HG03354 (cell line): ENCODE measurements at regions not wholly inside any gene's neighbourhood (a gene's known extent, or its start where the extent isn't known, plus 50 kb on each side); places are given as distances from the start of the nearest gene placed in this dataset.
A peak's percentile ranks its signal among the peaks of the same experiment; 100 is the strongest.

Source experiments
- ATAC-seq: cut with Tn5 transposase; IDR thresholded peaks from one replicate; pipeline ENCODE4 v1.9.1; 2021; ENCODE audit warnings: mild to moderate bottlenecking; ENCODE audit not compliant: unreplicated experiment, poor library complexity, severe bottlenecking

DNA sequence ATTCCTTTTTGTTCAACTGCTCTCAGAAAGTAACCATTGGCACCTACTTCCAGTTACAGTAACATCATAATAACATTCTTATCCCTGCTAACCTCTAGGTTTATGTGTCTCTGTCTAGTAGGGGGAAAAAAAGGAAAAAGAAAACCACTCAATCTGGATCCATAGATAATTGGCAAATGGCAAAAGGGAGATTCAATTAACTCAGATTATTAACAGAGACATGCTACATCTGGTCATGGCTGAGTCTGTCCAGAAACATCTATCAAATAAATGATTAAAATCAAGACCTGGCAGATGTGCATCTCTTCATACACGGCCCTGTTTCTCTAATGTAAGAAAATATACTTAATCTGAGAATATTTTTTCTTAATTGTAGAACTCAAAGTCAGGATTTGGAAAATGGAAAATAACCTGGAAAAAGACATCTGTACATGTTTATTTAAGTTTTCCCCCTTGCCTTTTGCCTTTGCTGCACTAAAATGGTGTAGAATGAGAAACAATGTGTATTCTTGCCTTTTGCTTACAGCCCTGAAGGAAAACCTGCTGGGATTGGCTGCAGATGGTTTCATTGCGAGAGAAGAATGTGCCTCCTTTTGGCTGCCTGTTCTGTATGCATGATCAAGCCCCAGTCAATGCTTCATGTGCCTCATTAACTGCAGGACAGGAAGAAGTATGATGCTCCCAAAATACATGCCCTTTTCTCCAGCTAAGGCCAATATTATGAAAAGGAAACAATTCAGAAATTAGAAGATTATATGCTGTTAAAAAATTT, 921.6 kb upstream of the PCDH20 start:
- no peak for ATAC-seq

- no peak for ATAC-seq
These were observed 920.9 kb upstream of the PCDH20 start for GRCh38 chr13:62336507-62336906.

DNA sequence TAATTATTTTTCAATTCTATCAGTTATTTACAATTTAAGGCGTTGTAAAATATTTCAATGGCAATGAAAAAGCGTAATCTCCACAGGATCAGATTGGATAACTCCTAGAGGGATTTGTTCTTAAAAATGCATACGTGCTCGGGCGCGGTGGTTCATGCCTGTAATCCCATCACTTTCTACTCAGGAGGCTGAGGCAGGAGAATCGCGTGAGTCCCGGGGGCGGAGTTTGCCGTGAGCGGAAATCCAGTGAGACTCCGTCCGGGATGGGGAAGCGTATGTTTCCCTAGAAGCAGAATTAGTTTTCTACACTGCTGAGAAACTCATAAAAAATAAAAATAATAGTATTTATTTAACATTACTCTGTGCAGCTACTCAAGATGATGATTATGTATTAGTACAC, 917.8 kb upstream of the PCDH20 start:
- no peak for ATAC-seq

- ATAC-seq, result no peak
These were observed 915.7 kb upstream of the PCDH20 start for GRCh38 chr13:62331384-62331783.

- no peak for ATAC-seq
These were observed 911.7 kb upstream of the PCDH20 start for GRCh38 chr13:62327367-62327766.

DNA sequence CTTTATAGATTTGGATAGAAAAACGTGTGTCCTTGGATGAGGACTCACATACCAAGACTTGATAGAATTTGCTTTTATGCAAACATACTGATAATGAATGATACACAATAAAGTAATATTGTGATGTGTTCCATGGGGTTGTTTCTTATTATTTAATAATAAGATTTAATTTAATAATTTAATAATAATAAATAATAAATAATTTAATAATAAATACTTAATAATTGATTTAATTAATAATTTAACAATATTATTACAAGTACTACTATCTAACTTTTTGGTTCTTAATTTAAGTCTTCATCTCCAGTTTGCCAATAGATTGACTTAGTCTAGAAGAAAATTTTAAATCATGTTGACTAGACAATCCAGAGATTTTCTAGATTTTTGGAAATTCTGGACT, 909.2 kb upstream of the PCDH20 start:
- no peak for ATAC-seq

GRCh38 chr13:62321895-62322294, 906.2 kb upstream of the PCDH20 start:
- ATAC-seq, result no peak

GRCh38 chr13:62321139-62321538, 905.5 kb upstream of the PCDH20 start:
- no peak for ATAC-seq

DNA sequence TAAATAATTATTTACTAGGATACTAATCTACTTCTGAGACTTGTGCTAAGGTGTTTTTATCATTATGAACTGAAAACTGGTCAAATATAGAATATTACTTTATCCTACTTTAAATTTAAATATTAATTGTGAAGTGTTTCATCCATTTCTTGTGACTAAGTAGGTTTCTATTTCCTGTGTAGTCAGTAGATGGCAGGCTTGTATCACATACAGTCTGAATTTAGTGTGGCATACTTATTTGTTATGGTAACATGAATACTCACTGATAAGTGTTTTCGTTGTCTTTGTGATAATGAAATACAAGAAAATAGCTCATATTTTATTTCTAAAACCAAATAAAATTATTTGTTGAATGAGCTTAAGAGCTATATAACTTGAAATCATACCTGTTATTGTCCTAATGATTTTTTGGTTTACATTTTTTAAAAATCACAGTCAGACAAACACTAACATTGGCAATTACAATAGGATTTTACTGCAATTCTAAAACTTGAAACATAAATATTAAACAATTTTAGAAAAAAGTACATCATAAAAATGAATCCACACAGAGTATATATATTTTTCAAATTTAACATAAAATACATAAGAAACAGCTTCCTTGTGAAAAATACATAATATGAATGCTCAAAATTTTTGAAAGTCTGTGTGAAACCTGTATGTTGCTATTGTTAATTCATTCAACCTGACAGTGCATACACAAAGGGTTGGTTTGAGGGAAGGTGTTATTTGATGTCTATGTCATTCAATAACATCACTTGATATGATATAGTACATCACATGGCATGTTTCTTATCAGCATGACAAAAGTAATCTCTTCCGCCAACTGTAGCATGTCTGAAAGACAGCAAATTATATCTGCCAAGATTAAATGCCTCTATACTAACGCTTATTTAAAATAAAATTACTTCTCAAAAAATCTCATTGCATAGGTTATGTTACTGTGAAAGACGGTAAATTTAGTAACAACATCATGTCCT, 904.8 kb upstream of the PCDH20 start:
- peak; percentile 57 for ATAC-seq

DNA sequence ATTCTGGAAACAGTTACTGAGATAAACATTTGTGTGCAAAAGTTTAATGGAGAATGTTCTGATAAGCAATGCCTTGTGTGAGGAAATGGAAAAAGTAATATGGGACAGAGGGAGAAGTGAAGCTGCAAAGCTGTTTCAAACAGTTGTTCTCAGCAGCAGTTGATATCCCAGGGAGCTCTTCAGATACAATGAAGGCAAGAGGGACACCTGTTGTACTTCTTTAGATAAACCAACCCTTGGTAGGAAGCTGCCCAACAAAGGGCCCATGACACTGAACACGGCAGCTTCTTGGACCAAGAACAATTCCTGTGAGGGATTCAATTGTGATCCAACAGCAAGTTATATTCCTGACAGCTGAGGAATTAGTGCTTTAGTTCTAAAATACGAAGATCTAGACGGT, 894.3 kb upstream of the PCDH20 start:
- ATAC-seq, result no peak

DNA sequence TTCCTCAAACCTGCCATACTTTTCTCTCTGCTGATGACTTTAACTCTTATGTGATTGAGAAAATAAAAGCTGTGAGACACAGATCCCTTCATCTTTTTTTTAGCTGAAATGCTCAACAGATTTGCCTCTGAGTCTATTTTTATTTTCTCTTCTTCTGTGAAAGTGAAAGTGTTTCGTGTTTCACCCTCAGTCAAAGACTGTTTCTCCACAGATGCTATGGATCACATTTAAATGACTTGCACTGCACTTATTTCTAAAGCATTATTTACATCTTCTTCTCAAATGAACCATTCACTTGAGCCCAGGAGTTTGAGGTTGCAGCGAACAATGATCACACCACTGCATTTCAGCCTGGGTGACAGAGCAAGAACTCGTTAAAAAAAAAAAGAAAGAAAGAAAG, 890.1 kb upstream of the PCDH20 start:
- peak; percentile 78 for ATAC-seq

DNA sequence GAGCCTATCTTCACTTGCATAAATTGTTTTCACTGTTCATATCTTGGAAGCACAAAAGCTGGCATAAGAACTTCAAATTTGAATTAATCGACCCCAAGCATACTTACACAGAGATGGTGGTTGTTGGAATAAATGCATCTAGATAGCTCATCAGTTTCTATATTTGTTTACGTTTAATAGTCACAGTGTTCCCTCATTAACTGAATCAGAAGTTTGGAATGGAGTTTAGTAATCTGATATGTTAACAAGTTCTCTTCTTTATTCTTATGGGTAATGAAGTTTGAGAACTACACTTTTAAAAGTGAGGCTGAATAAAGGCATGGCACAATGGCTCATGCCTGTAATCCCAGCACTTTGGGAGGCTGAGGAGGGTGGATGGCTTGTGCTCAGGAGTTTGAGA, 886.7 kb upstream of the PCDH20 start:
- no peak for ATAC-seq

GRCh38 chr13:62299988-62300387, 884.3 kb upstream of the PCDH20 start:
- ATAC-seq, result no peak

DNA sequence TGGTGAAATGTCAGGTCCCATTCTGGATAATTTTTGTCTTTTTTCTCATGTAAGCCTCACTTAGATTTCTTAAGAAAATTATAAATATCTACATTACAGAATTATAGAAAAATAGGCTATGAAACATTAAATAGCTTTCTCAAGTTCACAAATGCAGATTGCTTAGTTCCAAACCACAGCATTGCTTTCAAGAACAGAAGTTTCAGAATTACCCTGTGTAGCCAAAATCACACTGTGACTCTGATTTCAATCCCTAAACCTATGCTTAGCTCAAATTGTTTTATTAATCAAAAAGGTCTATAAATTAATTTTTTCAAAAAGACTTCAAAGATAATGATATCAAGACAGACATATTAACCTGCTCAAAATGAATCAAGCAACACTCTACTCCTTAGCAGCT, 881.2 kb upstream of the PCDH20 start:
- ATAC-seq, result no peak

DNA sequence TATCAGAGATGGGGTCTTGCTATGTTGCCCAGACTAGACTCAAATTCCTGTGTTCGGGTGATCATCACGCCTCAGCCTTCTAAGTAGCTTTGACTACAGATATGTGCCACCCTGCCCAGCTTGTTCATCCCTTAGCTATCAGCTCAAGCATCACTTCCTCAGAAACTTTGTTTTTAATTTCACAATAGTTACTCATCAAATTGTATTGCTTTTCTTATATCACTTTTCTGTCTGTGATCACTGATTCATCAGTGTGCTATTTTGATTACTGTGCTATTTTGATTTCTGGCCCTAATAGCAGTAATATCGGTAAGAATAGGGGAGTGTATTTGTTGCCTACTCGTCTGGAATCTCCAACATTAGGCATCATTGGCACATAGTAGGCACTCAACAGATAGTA, 878.6 kb upstream of the PCDH20 start:
- ATAC-seq, result no peak

GRCh38 chr13:62292714-62293480, 877.2 kb upstream of the PCDH20 start:
- no peak for ATAC-seq

GRCh38 chr13:62290542-62290941, 874.9 kb upstream of the PCDH20 start:
- ATAC-seq, result no peak

DNA sequence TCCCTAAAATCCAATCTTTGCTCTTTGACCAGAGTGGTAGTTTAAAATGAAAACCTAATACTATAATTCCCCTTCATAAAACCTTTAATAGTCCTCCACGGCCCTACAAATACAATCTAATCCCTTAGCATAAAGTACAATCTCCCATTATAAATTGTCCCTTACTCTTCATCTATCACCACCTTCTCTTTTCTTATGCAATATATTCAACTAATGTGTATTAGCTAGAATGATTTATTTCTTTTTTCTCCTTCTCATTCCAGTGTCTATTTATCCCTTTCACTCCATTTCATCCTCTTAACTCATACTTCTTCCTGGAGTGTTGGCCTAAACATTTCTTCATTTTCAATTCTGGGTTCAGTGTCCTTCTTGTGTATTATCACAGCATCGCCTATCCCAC, 872.1 kb upstream of the PCDH20 start:
- no peak for ATAC-seq

GRCh38 chr13:62280590-62280989, 864.9 kb upstream of the PCDH20 start:
- ATAC-seq, result no peak

GRCh38 chr13:62278271-62278670, 862.6 kb upstream of the PCDH20 start:
- ATAC-seq, result no peak
